Psoas muscle (tissue), 7 donors: ENCODE measurements at regions not wholly inside any gene's neighbourhood (a gene's known extent, or its start where the extent isn't known, plus 50 kb on each side); places are given as distances from the start of the nearest gene placed in this dataset.

Experiments used
- ATAC-seq, 4 donors: fragments of 200-7000 bp; cut with Tn5 transposase; one replicate each; pipeline ENCODE4 v1.9.1; 2020; ENCODE audit warnings: moderate library complexity in 3 of 4, mild to moderate bottlenecking in 2 of 4
- DNase-seq, 2 donors: peaks; one replicate each; pipeline ENCODE4 v3.0.0-alpha.2; 2020
- H3K27ac ChIP-seq: fragments of 200-600 bp; one replicate; pipeline ENCODE4 v1.8.0; 2022
- H3K27me3 ChIP-seq, 3 donors: fragments of 200-600 bp in 1 of 3; one replicate each; pipeline versions ENCODE4 v1.6.1 to v1.8.0; 2013 to 2022; ENCODE audit warnings: low read length in 2 of 3, mild to moderate bottlenecking in 2 of 3, moderate library complexity in 1 of 3; ENCODE audit not compliant: insufficient read depth in 3 of 3
- H3K36me3 ChIP-seq, 2 donors: fragments of 200-600 bp in 1 of 2; one replicate each; pipeline versions ENCODE4 v1.6.1 to v1.8.0; 2013 to 2022; ENCODE audit warnings: low read depth in 1 of 2, mild to moderate bottlenecking in 1 of 2, moderate library complexity in 1 of 2; ENCODE audit not compliant: insufficient read depth in 1 of 2
- H3K4me1 ChIP-seq: fragments of 200-600 bp; one replicate; pipeline ENCODE4 v1.8.0; 2022
- H3K4me3 ChIP-seq: fragments of 200-600 bp; one replicate; pipeline ENCODE4 v1.8.0; 2022; ENCODE audit warnings: mild to moderate bottlenecking
- H3K9me3 ChIP-seq: fragments of 200-600 bp; one replicate; pipeline ENCODE4 v1.8.0; 2022
- WGBS, 3 donors: extraction: QIAGEN DNeasy Blood & Tissue Kit; methylation state at CpG; one replicate each; pipeline versions ENCODE4 v1.1.6 to v1.1.7; 2013; 5-methylcytosine and 5-hydroxymethylcytosine counted together
- intact Hi-C, 2 donors: fragments of 100-400 bp; cut with DNase I; formaldehyde crosslinking; loops; one replicate each; pipeline versions ENCODE4 v1.11.0 to v1.14.2; 2022
- TF ChIP-seq, protein P1 (sequence below): fragments of 200-600 bp; IDR thresholded peaks from one replicate; pipeline ENCODE4 v1.8.0; 2022; ENCODE audit warnings: antibody characterized with exemption
- donor health status: healthy with polysubstance abuse.
- donor health status: DM: no; HTN: no; CAD: no; lungs with moderate emphysema.
- donor health status: Bipolar disorder and iron deficiency.
- donor health status: healthy.
- donor health status: DM: yes; HTN: yes; CAD: no.
- donor health status: DM: no; HTN: no; CAD: no.
- donor health status: DM: yes; HTN: yes; CAD: no.

DNA sequence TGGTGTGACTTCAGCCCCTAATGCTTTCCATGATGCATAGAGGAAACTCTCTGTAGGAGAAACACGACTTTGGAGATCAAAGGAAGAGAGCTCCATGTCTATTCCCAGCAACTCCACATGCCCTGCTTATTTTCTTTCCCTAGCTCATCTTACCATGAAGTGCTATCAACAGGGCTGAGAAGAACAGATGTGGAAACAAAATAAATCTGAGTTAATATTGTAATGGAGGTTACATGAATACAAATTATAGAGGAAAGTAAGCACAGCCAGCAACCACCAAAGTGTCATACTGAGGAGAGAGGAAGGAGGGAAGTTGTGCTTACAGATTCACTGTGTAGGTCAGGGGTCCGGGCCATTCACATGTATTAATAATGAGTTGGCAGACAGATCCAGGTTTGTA, 157.5 kb downstream of the RFPL4B start:
- Histone ChIP-seq H3K27ac (no peak overlapping the region), H3K4me3 (no peak overlapping the region), H3K27me3 (no peaks in the 10 kb centered on the region), H3K36me3 (no peaks in the 10 kb centered on the region), H3K4me1 (no peaks in the 10 kb centered on the region), H3K9me3 (no peaks in the 10 kb centered on the region)
- ATAC-seq (no peak), DNase-seq (no peak)
- TF ChIP-seq, protein P1, sequence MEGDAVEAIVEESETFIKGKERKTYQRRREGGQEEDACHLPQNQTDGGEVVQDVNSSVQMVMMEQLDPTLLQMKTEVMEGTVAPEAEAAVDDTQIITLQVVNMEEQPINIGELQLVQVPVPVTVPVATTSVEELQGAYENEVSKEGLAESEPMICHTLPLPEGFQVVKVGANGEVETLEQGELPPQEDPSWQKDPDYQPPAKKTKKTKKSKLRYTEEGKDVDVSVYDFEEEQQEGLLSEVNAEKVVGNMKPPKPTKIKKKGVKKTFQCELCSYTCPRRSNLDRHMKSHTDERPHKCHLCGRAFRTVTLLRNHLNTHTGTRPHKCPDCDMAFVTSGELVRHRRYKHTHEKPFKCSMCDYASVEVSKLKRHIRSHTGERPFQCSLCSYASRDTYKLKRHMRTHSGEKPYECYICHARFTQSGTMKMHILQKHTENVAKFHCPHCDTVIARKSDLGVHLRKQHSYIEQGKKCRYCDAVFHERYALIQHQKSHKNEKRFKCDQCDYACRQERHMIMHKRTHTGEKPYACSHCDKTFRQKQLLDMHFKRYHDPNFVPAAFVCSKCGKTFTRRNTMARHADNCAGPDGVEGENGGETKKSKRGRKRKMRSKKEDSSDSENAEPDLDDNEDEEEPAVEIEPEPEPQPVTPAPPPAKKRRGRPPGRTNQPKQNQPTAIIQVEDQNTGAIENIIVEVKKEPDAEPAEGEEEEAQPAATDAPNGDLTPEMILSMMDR, result no peak
- WGBS, 3 donors, result 81 to 83% (median 82%) methylated on average over 2 of the region's 2 CpGs
- intact Hi-C loops, result no loop called here

DNA sequence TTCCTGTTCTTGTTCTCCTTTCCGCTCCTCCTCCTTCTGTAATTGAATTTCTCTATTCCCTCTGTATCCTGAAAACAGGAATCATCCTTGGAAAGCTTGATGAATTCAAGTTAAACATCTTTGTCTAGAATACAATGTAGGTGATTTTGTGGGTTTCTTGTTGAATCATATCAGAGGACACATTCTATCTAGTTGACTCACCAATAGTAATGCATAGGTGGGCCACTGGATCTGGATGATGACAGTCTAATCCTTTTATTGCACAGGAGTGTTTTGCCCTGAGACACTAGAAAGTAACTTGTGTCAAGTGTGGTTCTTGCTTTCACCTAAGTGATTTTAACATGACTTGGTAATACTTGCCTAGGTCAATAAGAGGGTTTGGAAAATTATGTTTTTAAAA, 164.3 kb downstream of the RFPL4B start:
- intact Hi-C loops, result no loop called here
- no peak for ATAC-seq
- 94 to 100% (median 96%) methylated on average over 1 of the region's 1 CpG for WGBS, 3 donors
- Histone ChIP-seq H3K27ac (no peak overlapping the region), H3K27me3 (no peaks in the 10 kb centered on the region), H3K9me3 (no peaks in the 10 kb centered on the region), H3K36me3 (no peaks in the 10 kb centered on the region), H3K4me3 (no peak overlapping the region), H3K4me1 (no peaks in the 10 kb centered on the region)
- TF ChIP-seq, protein P1, result no peak
- DNase-seq, result no peak

DNA sequence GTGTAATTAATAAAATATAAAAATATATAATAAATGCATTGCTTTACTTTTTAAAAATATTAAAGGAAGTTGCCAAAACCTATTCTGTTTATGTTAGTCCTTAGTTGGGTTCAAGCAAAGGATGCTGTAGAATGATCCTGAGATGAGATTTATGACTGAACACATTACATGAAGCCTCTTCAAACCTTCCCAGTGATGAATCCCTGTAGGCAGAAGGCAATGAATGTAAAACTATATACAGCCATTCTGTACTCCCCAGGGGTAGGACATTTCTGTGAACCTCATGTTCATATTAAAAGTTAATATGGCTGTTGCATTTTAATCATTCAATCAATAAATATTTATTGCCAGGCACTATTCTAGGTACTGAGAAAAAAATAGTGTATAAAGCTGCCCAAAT, 166.0 kb downstream of the RFPL4B start:
- Histone ChIP-seq H3K4me1 (no peaks in the 10 kb centered on the region), H3K36me3 (no peaks in the 10 kb centered on the region), H3K27ac (no peak overlapping the region), H3K27me3 (no peaks in the 10 kb centered on the region), H3K4me3 (no peak overlapping the region), H3K9me3 (no peaks in the 10 kb centered on the region)
- TF ChIP-seq, protein P1, result no peak
- DNase-seq (no peak), ATAC-seq (no peak)
- intact Hi-C loops, result no loop called here

DNA sequence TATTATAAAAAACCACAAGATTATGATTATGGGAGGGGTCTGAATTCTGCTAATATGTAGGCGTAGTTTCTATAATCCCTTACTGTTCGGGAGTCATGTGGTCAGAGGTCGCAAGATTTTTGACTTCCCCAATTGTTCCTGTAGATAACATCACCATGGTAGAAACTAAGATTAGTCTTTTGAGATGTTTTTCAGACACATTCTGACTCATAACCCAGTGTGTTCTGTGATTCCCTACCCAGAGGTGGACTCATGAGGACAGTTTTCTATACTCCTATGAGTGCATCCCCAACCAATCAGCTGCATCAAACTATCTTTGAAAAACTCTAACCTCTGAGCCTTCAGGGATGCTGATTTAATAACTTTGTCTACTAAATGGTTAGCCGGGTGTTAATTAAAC, 175.5 kb downstream of the RFPL4B start:
- Histone ChIP-seq H3K27me3 (no peaks in the 10 kb centered on the region), H3K4me1 (no peaks in the 10 kb centered on the region), H3K4me3 (no peak overlapping the region), H3K27ac (no peak overlapping the region), H3K36me3 (no peaks in the 10 kb centered on the region), H3K9me3 (no peaks in the 10 kb centered on the region)
- 87 to 94% (median 94%) methylated on average over 4 of the region's 4 CpGs for WGBS, 3 donors
- TF ChIP-seq, protein P1, result no peak
- ATAC-seq (no peak), DNase-seq (no peak)
- intact Hi-C loops, result no loop called here

DNA sequence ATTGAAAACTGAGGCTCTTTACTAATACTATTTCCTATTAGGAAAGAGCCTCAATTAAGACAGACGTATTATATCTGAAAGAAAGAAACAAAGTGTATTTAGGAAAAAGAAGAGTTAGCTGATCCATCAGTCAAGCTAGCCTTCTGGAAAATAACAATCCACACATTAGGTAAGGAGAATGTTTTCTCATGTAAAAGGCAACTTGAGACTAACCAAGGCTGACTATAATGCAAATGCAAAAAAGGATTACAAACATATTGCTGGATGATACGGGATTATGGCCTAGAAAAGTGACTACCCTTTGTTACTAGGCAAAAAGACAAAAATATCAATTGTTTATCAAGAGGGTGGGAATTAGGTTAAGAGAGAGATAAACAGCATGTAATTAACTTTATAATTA, 176.9 kb downstream of the RFPL4B start:
- ATAC-seq, result no peak
- no peaks in the 10 kb centered on the region for H3K36me3 ChIP-seq
- no peaks in the 10 kb centered on the region for H3K27me3 ChIP-seq
- 79 to 90% (median 85%) methylated on average over 2 of the region's 2 CpGs for WGBS, 3 donors
- H3K27ac ChIP-seq, result no peak overlapping the region
- TF ChIP-seq, protein P1, result no peak
- H3K4me1 ChIP-seq, result no peaks in the 10 kb centered on the region
- DNase-seq, result no peak
- no peak overlapping the region for H3K4me3 ChIP-seq
- no peaks in the 10 kb centered on the region for H3K9me3 ChIP-seq
- intact Hi-C loops, result no loop called here
